ENCODE measurements at regions not wholly inside any gene's neighbourhood (a gene's known extent, or its start where the extent isn't known, plus 50 kb on each side); places are given as distances from the start of the nearest gene placed in this dataset.

DNA sequence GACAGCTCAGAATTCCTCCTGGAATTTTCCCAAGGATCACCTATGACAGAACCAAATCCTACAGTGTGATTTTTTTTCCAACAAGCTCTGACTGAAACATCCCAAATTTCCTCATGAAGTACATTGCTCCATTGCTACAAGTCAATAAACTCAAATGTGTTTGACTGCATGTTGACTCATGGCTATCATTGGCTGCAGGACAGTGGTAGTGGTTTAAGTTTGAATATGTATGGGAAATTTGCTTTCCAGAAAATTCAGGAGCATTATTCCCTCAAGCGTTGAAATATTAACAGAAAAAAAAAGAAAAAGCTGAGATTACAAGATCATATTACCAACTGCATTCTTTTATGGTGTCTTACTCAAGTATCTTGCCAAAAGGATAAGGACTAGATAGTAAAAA, 402.8 kb upstream of the DSEL start:
- Histone ChIP-seq H3K27ac (ENCODE audit: low read depth in 2 of 2, low read length in 2 of 2) (no peak overlapping the region), H3K4me1 (ENCODE audit: control insufficient read depth in 2 of 3, insufficient read depth in 2 of 3, low read depth in 1 of 3, low read length in 3 of 3) (no peaks in the 10 kb centered on the region), H3K9ac (ENCODE audit: low read length in 3 of 3) (no peak overlapping the region), H3K9me3 (ENCODE audit: control insufficient read depth in 2 of 3, insufficient read depth in 1 of 3, low read length in 3 of 3) (peaks cover 0 to 3% (median 0%) of the 10 kb centered on the region in 3 donors), H3K27me3 (ENCODE audit: control insufficient read depth, insufficient read depth, low read length) (no peaks in the 10 kb centered on the region), H3K36me3 (ENCODE audit: control insufficient read depth in 2 of 3, insufficient read depth in 3 of 3, low read length in 3 of 3) (no peaks in the 10 kb centered on the region), H3K4me3 (ENCODE audit: low read length in 3 of 3) (no peak overlapping the region)
- intact Hi-C loops (cut with DNase I), result no loop called here
- FAIRE-seq (no peak), DNase-seq (no peak)
- TF ChIP-seq, protein P1, sequence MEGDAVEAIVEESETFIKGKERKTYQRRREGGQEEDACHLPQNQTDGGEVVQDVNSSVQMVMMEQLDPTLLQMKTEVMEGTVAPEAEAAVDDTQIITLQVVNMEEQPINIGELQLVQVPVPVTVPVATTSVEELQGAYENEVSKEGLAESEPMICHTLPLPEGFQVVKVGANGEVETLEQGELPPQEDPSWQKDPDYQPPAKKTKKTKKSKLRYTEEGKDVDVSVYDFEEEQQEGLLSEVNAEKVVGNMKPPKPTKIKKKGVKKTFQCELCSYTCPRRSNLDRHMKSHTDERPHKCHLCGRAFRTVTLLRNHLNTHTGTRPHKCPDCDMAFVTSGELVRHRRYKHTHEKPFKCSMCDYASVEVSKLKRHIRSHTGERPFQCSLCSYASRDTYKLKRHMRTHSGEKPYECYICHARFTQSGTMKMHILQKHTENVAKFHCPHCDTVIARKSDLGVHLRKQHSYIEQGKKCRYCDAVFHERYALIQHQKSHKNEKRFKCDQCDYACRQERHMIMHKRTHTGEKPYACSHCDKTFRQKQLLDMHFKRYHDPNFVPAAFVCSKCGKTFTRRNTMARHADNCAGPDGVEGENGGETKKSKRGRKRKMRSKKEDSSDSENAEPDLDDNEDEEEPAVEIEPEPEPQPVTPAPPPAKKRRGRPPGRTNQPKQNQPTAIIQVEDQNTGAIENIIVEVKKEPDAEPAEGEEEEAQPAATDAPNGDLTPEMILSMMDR (IDR thresholded peaks at IDR 0.05; ENCODE audit: borderline replicate concordance, extremely low read depth, insufficient read depth), result no peak

DNA sequence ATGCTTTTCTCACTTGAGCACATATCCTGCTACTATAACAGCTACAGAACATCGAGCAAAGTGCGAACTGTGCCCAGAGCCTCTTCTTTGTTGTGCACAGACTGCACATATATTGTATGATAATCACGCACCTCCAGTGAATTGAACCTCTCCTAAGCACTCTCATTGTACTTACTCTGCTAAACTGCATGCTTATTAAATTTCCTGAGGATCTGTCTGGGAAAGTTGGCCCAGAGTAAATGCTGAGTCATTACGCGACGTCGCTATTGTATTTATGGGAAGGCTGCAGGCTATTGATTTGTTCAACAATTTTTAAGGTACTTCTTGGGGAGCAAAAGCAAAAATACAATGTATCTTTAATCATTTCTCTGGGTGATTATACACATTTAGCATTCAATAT, 399.6 kb upstream of the DSEL start:
- no peak overlapping the region for H3K9ac ChIP-seq (ENCODE audit: low read length in 3 of 3)
- no peaks in the 10 kb centered on the region for H3K4me1 ChIP-seq (ENCODE audit: control insufficient read depth in 2 of 3, insufficient read depth in 2 of 3, low read depth in 1 of 3, low read length in 3 of 3)
- H3K27ac ChIP-seq (ENCODE audit: low read depth in 2 of 2, low read length in 2 of 2), result no peak overlapping the region
- TF ChIP-seq, protein P1 (IDR thresholded peaks at IDR 0.05; ENCODE audit: borderline replicate concordance, extremely low read depth, insufficient read depth), result no peak
- FAIRE-seq (no peak), DNase-seq (no peak)
- no peaks in the 10 kb centered on the region for H3K27me3 ChIP-seq (ENCODE audit: control insufficient read depth, insufficient read depth, low read length)
- no peak overlapping the region for H3K4me3 ChIP-seq (ENCODE audit: low read length in 3 of 3)
- peaks cover 0 to 3% (median 0%) of the 10 kb centered on the region in 3 donors for H3K9me3 ChIP-seq (ENCODE audit: control insufficient read depth in 2 of 3, insufficient read depth in 1 of 3, low read length in 3 of 3)
- intact Hi-C loops (cut with DNase I), result no loop called here
- H3K36me3 ChIP-seq (ENCODE audit: control insufficient read depth in 2 of 3, insufficient read depth in 3 of 3, low read length in 3 of 3), result no peaks in the 10 kb centered on the region

DNA sequence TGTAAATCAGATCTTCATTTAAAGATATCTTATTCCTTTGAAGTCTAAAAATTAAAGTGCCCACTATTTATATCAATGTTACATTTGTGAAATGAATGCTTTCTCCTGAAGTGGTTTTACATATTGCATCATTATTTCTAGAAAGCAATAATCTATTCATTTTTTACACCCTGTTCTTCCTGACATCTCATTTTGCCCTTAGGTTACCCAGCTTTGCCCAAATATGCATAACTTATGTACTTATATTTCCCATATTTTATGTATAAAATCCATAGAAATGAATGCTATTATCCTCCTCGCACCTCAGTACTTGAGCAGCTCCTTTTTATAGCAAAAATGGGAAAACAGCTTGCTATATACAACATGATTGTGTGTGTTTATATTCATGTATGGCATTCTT, 396.5 kb upstream of the DSEL start:
- Histone ChIP-seq H3K9me3 (ENCODE audit: control insufficient read depth in 2 of 3, insufficient read depth in 1 of 3, low read length in 3 of 3) (no peaks in the 10 kb centered on the region), H3K27ac (ENCODE audit: low read depth in 2 of 2, low read length in 2 of 2) (no peak overlapping the region), H3K36me3 (ENCODE audit: control insufficient read depth in 2 of 3, insufficient read depth in 3 of 3, low read length in 3 of 3) (no peaks in the 10 kb centered on the region), H3K4me3 (ENCODE audit: low read length in 3 of 3) (no peak overlapping the region), H3K9ac (ENCODE audit: low read length in 3 of 3) (no peak overlapping the region), H3K27me3 (ENCODE audit: control insufficient read depth, insufficient read depth, low read length) (no peaks in the 10 kb centered on the region), H3K4me1 (ENCODE audit: control insufficient read depth in 2 of 3, insufficient read depth in 2 of 3, low read depth in 1 of 3, low read length in 3 of 3) (no peaks in the 10 kb centered on the region)
- DNase-seq, result no peak
- TF ChIP-seq, protein P1 (IDR thresholded peaks at IDR 0.05; ENCODE audit: borderline replicate concordance, extremely low read depth, insufficient read depth), result no peak
- intact Hi-C loops (cut with DNase I), result no loop called here
- FAIRE-seq, result no peak

DNA sequence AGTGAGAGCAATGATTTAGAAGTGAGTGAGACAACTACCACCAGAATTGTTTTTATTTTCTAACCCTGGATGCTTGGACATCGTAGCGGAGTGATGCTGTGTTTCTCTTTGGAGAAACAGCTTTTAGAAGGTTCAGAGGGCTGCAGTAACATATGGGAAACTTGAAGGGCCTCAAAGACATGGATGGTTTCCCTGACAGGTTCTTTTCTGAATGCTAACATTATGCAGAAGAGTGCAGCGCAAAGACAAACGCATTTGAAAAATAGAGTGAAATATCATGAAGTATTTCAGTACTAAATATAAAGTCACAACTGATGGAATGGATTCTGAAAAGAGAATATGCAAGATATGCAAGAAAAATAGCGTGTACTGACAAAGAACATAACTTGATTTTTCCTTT, 385.1 kb upstream of the DSEL start:
- FAIRE-seq (no peak), DNase-seq (no peak)
- Histone ChIP-seq H3K9ac (ENCODE audit: low read length in 3 of 3) (no peak overlapping the region), H3K36me3 (ENCODE audit: control insufficient read depth in 2 of 3, insufficient read depth in 3 of 3, low read length in 3 of 3) (no peaks in the 10 kb centered on the region), H3K9me3 (ENCODE audit: control insufficient read depth in 2 of 3, insufficient read depth in 1 of 3, low read length in 3 of 3) (no peaks in the 10 kb centered on the region), H3K27me3 (ENCODE audit: control insufficient read depth, insufficient read depth, low read length) (no peaks in the 10 kb centered on the region), H3K4me3 (ENCODE audit: low read length in 3 of 3) (no peak overlapping the region), H3K4me1 (ENCODE audit: control insufficient read depth in 2 of 3, insufficient read depth in 2 of 3, low read depth in 1 of 3, low read length in 3 of 3) (no peaks in the 10 kb centered on the region), H3K27ac (ENCODE audit: low read depth in 2 of 2, low read length in 2 of 2) (no peak overlapping the region)
- TF ChIP-seq, protein P1 (IDR thresholded peaks at IDR 0.05; ENCODE audit: borderline replicate concordance, extremely low read depth, insufficient read depth), result no peak
- intact Hi-C loops (cut with DNase I), result no loop called here
